H1 (cell line): ENCODE measurements at regions not wholly inside any gene's neighbourhood (a gene's known extent, or its start where the extent isn't known, plus 50 kb on each side); places are given as distances from the start of the nearest gene placed in this dataset.

Source experiments
- CTCF ChIA-PET: fragments of 300-600 bp; sonication (Branson Sonifier 250); formaldehyde crosslinking; loops from one replicate; lab custom pipeline; 2021; ENCODE audit not compliant: partially characterized antibody; lab: Charles Lee
- POLR2A ChIA-PET: fragments of 300-600 bp; sonication (Branson Sonifier 250); formaldehyde crosslinking; loops from one replicate; lab custom pipeline; 2021; ENCODE audit warnings: inconsistent platforms; ENCODE audit not compliant: partially characterized antibody; lab: Charles Lee
- DNase-seq, 2 experiments: peaks; one replicate each; pipeline versions ENCODE4 v3.0.0 to v3.0.0-alpha.2; 2010 to 2022; ENCODE audit warnings: low spot score in 2 of 2, low read depth in 1 of 2, mixed read lengths in 1 of 2
- FAIRE-seq: peaks from 2 replicates; lab custom pipeline; 2011; peaks lifted over from hg19 to GRCh38; lab: Jason Lieb, UNC
- H2AFZ ChIP-seq: 2 replicates; pipeline ENCODE4 v1.8.1; 2012; ENCODE audit warnings: low read length, inconsistent platforms
- H2AK5ac ChIP-seq: 2 replicates; pipeline ENCODE4 v1.6.1; 2013; ENCODE audit warnings: low read depth, low read length
- H2BK120ac ChIP-seq: replicated peaks from 2 replicates; pipeline ENCODE3; 2013; ENCODE audit warnings: low read depth, low read length, inconsistent platforms
- H2BK12ac ChIP-seq: 2 replicates; pipeline ENCODE4 v1.6.1; 2013; ENCODE audit warnings: low read depth, low read length
- H2BK15ac ChIP-seq: 2 replicates; pipeline ENCODE4 v1.6.1; 2013; ENCODE audit warnings: low read length
- H2BK20ac ChIP-seq: 2 replicates; pipeline ENCODE4 v1.6.1; 2013; ENCODE audit warnings: low read length
- H2BK5ac ChIP-seq: 2 replicates; pipeline ENCODE4 v1.6.1; 2013; ENCODE audit warnings: low read depth, low read length
- H3K14ac ChIP-seq: 2 replicates; pipeline ENCODE4 v1.6.1; 2013; ENCODE audit warnings: inconsistent platforms; ENCODE audit not compliant: insufficient read length
- H3K18ac ChIP-seq: 2 replicates; pipeline ENCODE4 v1.6.1; 2013; ENCODE audit warnings: low read length; ENCODE audit errors: extremely low read depth
- H3K23ac ChIP-seq: 2 replicates; pipeline ENCODE4 v1.6.1; 2013; ENCODE audit warnings: inconsistent platforms; ENCODE audit not compliant: insufficient read length
- H3K23me2 ChIP-seq: 2 replicates; pipeline ENCODE4 v1.6.1; 2013; ENCODE audit warnings: low read depth, low read length
- H3K27ac ChIP-seq: 2 replicates; pipeline ENCODE4 v1.6.1; 2011; ENCODE audit warnings: low read depth, low read length, inconsistent platforms
- H3K27me3 ChIP-seq, 4 experiments: replicated peaks in 1 of 4; 1 replicate in 1 of 4; 2 replicates in 3 of 4; pipeline versions ENCODE4 v1.6.1 to v1.8.1; 2011 to 2013; ENCODE audit warnings: low read length in 3 of 4, mild to moderate bottlenecking in 3 of 4, inconsistent platforms in 2 of 4, mixed read lengths in 2 of 4, moderate library complexity in 1 of 4; ENCODE audit not compliant: control insufficient read depth in 3 of 4, insufficient read depth in 3 of 4; ENCODE audit errors: extremely low read depth in 1 of 4
- H3K36me3 ChIP-seq, 4 experiments: 2 replicates each; pipeline versions ENCODE4 v1.6.1 to v1.8.1; 2011 to 2013; ENCODE audit warnings: mild to moderate bottlenecking in 4 of 4, low read length in 3 of 4, moderate library complexity in 2 of 4, control low read depth in 1 of 4, inconsistent platforms in 1 of 4; ENCODE audit not compliant: insufficient read depth in 4 of 4, control insufficient read depth in 2 of 4
- H3K4ac ChIP-seq: replicated peaks from 2 replicates; pipeline ENCODE3; 2013; ENCODE audit warnings: low read length, low read depth, mixed read lengths, inconsistent platforms; ENCODE audit not compliant: insufficient read length
- H3K4me1 ChIP-seq, 4 experiments: replicated peaks in 1 of 4; 1 replicate in 1 of 4; 2 replicates in 3 of 4; pipeline versions ENCODE4 v1.6.1 to v1.8.1; 2011 to 2013; ENCODE audit warnings: low read length in 3 of 4, inconsistent platforms in 2 of 4, mixed read lengths in 1 of 4; ENCODE audit not compliant: insufficient read depth in 4 of 4, control insufficient read depth in 3 of 4
- H3K4me2 ChIP-seq, 2 experiments: 2 replicates each; pipeline versions ENCODE4 v1.6.1 to v1.8.1; 2011 to 2013; ENCODE audit warnings: low read depth in 2 of 2, low read length in 2 of 2, control low read depth in 1 of 2, inconsistent platforms in 1 of 2, mild to moderate bottlenecking in 1 of 2; ENCODE audit not compliant: insufficient read depth in 1 of 2
- H3K4me3 ChIP-seq, 4 experiments: fragments of 200-600, 300-600 bp in 1 of 4; sonication (generic), shearing (Covaris generic), sonication (Bioruptor Twin) in 1 of 4; 2 replicates each; pipeline versions ENCODE4 v1.5.1 to v1.8.1; 2011 to 2016; ENCODE audit warnings: low read length in 4 of 4, low read depth in 3 of 4, control low read depth in 2 of 4, inconsistent platforms in 2 of 4, mild to moderate bottlenecking in 2 of 4, mixed read lengths in 1 of 4, moderate library complexity in 1 of 4; ENCODE audit not compliant: insufficient read depth in 2 of 4; ENCODE audit errors: extremely low read depth in 1 of 4
- H3K56ac ChIP-seq: replicated peaks from 2 replicates; pipeline ENCODE3; 2013; ENCODE audit warnings: low read depth, mild to moderate bottlenecking, mixed read lengths, low read length, inconsistent platforms; ENCODE audit not compliant: insufficient read length
- H3K79me1 ChIP-seq: 2 replicates; pipeline ENCODE4 v1.6.1; 2013; ENCODE audit warnings: low read depth, low read length, control low read depth
- H3K79me2 ChIP-seq, 2 experiments: 2 replicates each; pipeline versions ENCODE4 v1.6.1 to v1.8.1; 2012 to 2013; ENCODE audit warnings: low read length in 2 of 2, mild to moderate bottlenecking in 2 of 2, inconsistent platforms in 1 of 2; ENCODE audit not compliant: insufficient read depth in 2 of 2, control insufficient read depth in 1 of 2
- H3K9ac ChIP-seq, 4 experiments: replicated peaks in 1 of 4; 1 replicate in 1 of 4; 2 replicates in 3 of 4; pipeline versions ENCODE4 v1.6.1 to v1.8.1; 2011 to 2013; ENCODE audit warnings: low read depth in 3 of 4, low read length in 3 of 4, control low read depth in 2 of 4, mild to moderate bottlenecking in 2 of 4, moderate library complexity in 2 of 4, inconsistent platforms in 1 of 4; ENCODE audit errors: extremely low read depth in 1 of 4
- H3K9me3 ChIP-seq, 2 experiments: 2 replicates each; pipeline versions ENCODE4 v1.6.1 to v1.8.1; 2012 to 2013; ENCODE audit warnings: mild to moderate bottlenecking in 2 of 2, moderate library complexity in 2 of 2, control low read depth in 1 of 2, inconsistent platforms in 1 of 2, low read depth in 1 of 2, low read length in 1 of 2, mixed read lengths in 1 of 2; ENCODE audit not compliant: insufficient read depth in 2 of 2
- H4K20me1 ChIP-seq, 2 experiments: replicated peaks in 1 of 2; 2 replicates each; pipeline versions ENCODE3 to v1.8.1; 2011 to 2013; ENCODE audit warnings: inconsistent platforms in 2 of 2, low read length in 2 of 2, mild to moderate bottlenecking in 1 of 2; ENCODE audit not compliant: insufficient read depth in 2 of 2, control insufficient read depth in 1 of 2
- H4K5ac ChIP-seq: 2 replicates; pipeline ENCODE4 v1.6.1; 2013; ENCODE audit warnings: low read length, low read depth, mixed read lengths, inconsistent platforms; ENCODE audit not compliant: insufficient read length
- H4K8ac ChIP-seq: 2 replicates; pipeline ENCODE4 v1.8.0; 2013; ENCODE audit warnings: mild to moderate bottlenecking, moderate library complexity, low read length, inconsistent platforms; ENCODE audit not compliant: insufficient read depth; ENCODE audit errors: extremely low read depth
- H4K91ac ChIP-seq: replicated peaks from 2 replicates; pipeline ENCODE3; 2013; ENCODE audit warnings: low read length, mixed read lengths, inconsistent platforms; ENCODE audit not compliant: insufficient read length
- CEBPB ChIP-seq: IDR thresholded peaks from 2 replicates; pipeline ENCODE4 v1.6.1; 2012; ENCODE audit warnings: low read depth, low read length
- CHD1 ChIP-seq: IDR thresholded peaks from 2 replicates; pipeline ENCODE4 v1.6.1; 2012; ENCODE audit warnings: low read depth, low read length, improper control_type of control experiment
- CHD2 ChIP-seq: IDR thresholded peaks from 2 replicates; pipeline ENCODE4 v1.6.1; 2012; ENCODE audit warnings: low read length, improper control_type of control experiment
- CTCF ChIP-seq, 3 experiments: IDR thresholded peaks; 1 replicate in 2 of 3; 2 replicates in 1 of 3; pipeline versions ENCODE4 v1.5.1 to v1.6.1; 2011; ENCODE audit warnings: low read length in 3 of 3, mild to moderate bottlenecking in 3 of 3, inconsistent platforms in 2 of 3, low read depth in 1 of 3, moderate library complexity in 1 of 3; ENCODE audit not compliant: insufficient read depth in 1 of 3; ENCODE audit errors: control extremely low read depth in 1 of 3
- EGR1 ChIP-seq: IDR thresholded peaks from 2 replicates; pipeline ENCODE4 v1.6.1; 2011; ENCODE audit warnings: low read depth, low read length, borderline replicate concordance
- EP300 ChIP-seq, 2 experiments: IDR thresholded peaks; 1 replicate in 1 of 2; 2 replicates in 1 of 2; pipeline ENCODE4 v1.6.1; 2011 to 2012; ENCODE audit warnings: low read depth in 2 of 2, low read length in 2 of 2, mild to moderate bottlenecking in 2 of 2, borderline replicate concordance in 1 of 2, inconsistent platforms in 1 of 2, moderate library complexity in 1 of 2
- FOSL1 ChIP-seq: IDR thresholded peaks from 2 replicates; pipeline ENCODE4 v1.6.1; 2011; ENCODE audit warnings: mild to moderate bottlenecking, low read depth, low read length, moderate library complexity; ENCODE audit not compliant: insufficient read depth
- KDM5A ChIP-seq: fragments of 200-600 bp; IDR thresholded peaks from 2 replicates; pipeline ENCODE4 v1.7.1; 2012; ENCODE audit warnings: mild to moderate bottlenecking, low read length, inconsistent platforms, mixed read lengths
- NANOG ChIP-seq: IDR thresholded peaks from 2 replicates; pipeline ENCODE4 v1.6.1; 2011; ENCODE audit warnings: low read length, low read depth, mild to moderate bottlenecking, inconsistent platforms; ENCODE audit not compliant: insufficient read depth, poor library complexity, severe bottlenecking
- SAP30 ChIP-seq: fragments of 300-600 bp; sonication (generic); IDR thresholded peaks from 2 replicates; pipeline ENCODE4 v1.7.1; 2012; ENCODE audit warnings: low read length, moderate library complexity, mild to moderate bottlenecking, inconsistent platforms; ENCODE audit not compliant: insufficient read depth, insufficient replicate concordance
- SIRT6 ChIP-seq: IDR thresholded peaks from one replicate; pipeline ENCODE4 v1.7.1; 2012; ENCODE audit warnings: low read length, inconsistent platforms
- TAF1 ChIP-seq: IDR thresholded peaks from 2 replicates; pipeline ENCODE4 v1.6.1; 2011; ENCODE audit warnings: mild to moderate bottlenecking, low read depth, low read length
- TCF12 ChIP-seq: IDR thresholded peaks from 2 replicates; pipeline ENCODE4 v1.6.1; 2011; ENCODE audit warnings: low read depth, mild to moderate bottlenecking, low read length
- WGBS, 2 experiments: shearing (Covaris generic) in 1 of 2; methylation state at CpG; one replicate each; pipeline versions ENCODE4 v1.1.6 to v1.1.7; 2013 to 2015; ENCODE audit warnings: low lambda C conversion rate in 2 of 2, mixed read lengths in 2 of 2, inconsistent platforms in 1 of 2, low coverage in 1 of 2, missing lambda C conversion rate in 1 of 2; ENCODE audit not compliant: insufficient replicate concordance in 2 of 2, insufficient coverage in 1 of 2, insufficient read length in 1 of 2; ENCODE audit errors: extremely low coverage in 1 of 2, missing lambda C conversion rate in 1 of 2; 5-methylcytosine and 5-hydroxymethylcytosine counted together

GRCh38 chr5:159657298-159657697, 259.0 kb upstream of the ADRA1B start:
- no peak overlapping the region for H3K4me2 ChIP-seq
- no peak overlapping the region for H2BK15ac ChIP-seq
- no peak overlapping the region for H2AK5ac ChIP-seq
- no peak overlapping the region for H3K27ac ChIP-seq
- H3K4me1 ChIP-seq: 0 out of 7 replicates have a peak, but pooled peaks cover 0 to 2% (median 0%) of the 10 kb centered on the region in 4 experiments
- no peak overlapping the region for H3K4ac ChIP-seq
- no peak overlapping the region for H3K18ac ChIP-seq
- no peaks in the 10 kb centered on the region for H3K27me3 ChIP-seq
- no peak overlapping the region for H2BK20ac ChIP-seq
- H3K36me3 ChIP-seq: no peaks in the 10 kb centered on the region
- H4K91ac ChIP-seq: no peak overlapping the region
- H2BK5ac ChIP-seq: no peak overlapping the region
- ChIA-PET CTCF (interaction anchor here (0.9 kb wide), 1 partner anchor 8 kb away, joined by 3 read pairs; no protein-coding TSS in a partner anchor), POLR2A (no interaction called here)
- H3K79me1 ChIP-seq: no peaks in the 10 kb centered on the region
- no peaks in the 10 kb centered on the region for H3K9me3 ChIP-seq
- no peaks in the 10 kb centered on the region for H4K20me1 ChIP-seq
- no peak overlapping the region for H3K23ac ChIP-seq
- DNase-seq (no peak), FAIRE-seq (no peak)
- WGBS, 2 experiments: 65% methylated on average over 4 of the region's 4 CpGs; no CpG with 5 or more reads in 1 of the 2 experiments
- no peak overlapping the region for H2AFZ ChIP-seq
- no peak overlapping the region for H3K14ac ChIP-seq
- no peaks in the 10 kb centered on the region for H3K23me2 ChIP-seq
- H3K9ac ChIP-seq: no peak overlapping the region
- no peak overlapping the region for H2BK12ac ChIP-seq
- no peak overlapping the region for H3K56ac ChIP-seq
- H4K8ac ChIP-seq: no peak overlapping the region
- no peak overlapping the region for H4K5ac ChIP-seq
- H2BK120ac ChIP-seq: no peak overlapping the region
- no peak overlapping the region for H3K4me3 ChIP-seq
- H3K79me2 ChIP-seq: no peaks in the 10 kb centered on the region
- no peak for TF ChIP-seq EP300 (IDR thresholded peaks at IDR 0.05; ENCODE audit: borderline replicate concordance in 1 of 2, low read depth in 2 of 2, low read length in 2 of 2)
- no peak for TF ChIP-seq CEBPB
- TF ChIP-seq TAF1: no peak
- no peak for TF ChIP-seq EGR1
- TF ChIP-seq CHD1: no peak
- no peak for TF ChIP-seq SIRT6
- no peak for TF ChIP-seq NANOG
- TF ChIP-seq KDM5A: no peak
- no peak for TF ChIP-seq FOSL1
- TF ChIP-seq TCF12: no peak
- TF ChIP-seq CHD2: no peak
- TF ChIP-seq CTCF (IDR thresholded peaks at IDR 0.05; ENCODE audit: control extremely low read depth in 1 of 3, insufficient read depth in 1 of 3, low read depth in 1 of 3, low read length in 3 of 3): no peak
- no peak for TF ChIP-seq SAP30
